ENCODE measurements at regions not wholly inside any gene's neighbourhood (a gene's known extent, or its start where the extent isn't known, plus 50 kb on each side); places are given as distances from the start of the nearest gene placed in this dataset.

DNA sequence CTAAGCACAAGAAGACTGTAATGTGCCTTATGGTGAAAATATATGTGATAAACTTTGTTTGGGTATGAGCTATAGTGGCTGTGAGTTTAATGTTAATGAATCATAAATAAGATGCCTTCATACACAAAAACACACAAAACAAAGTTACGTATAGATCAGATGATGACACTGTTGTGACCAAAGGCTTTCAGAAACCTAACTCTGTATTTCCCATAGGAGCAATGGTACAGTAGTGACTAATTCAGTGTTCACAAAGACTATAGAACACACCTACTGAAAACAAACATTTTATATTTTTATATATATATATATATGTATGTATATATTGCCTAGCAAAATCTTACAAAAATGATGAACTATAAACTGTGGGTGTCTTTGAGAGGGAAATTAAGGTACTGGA lies 393.8 kb upstream of the DCN start:
- no peaks in the 10 kb centered on the region for H4K20me1 ChIP-seq (ENCODE audit: insufficient read depth, poor library complexity, severe bottlenecking)
- H3K27me3 ChIP-seq: no peaks in the 10 kb centered on the region
- no peaks in the 10 kb centered on the region for H3K9me2 ChIP-seq (replicated peaks; ENCODE audit: insufficient read depth)
- WGBS (ENCODE audit: low lambda C conversion rate, missing lambda C conversion rate): 91% methylated on average over 1 of the region's 1 CpG
- no peak for DNase-seq (ENCODE audit: low spot score)
- H3K27ac ChIP-seq: no peak overlapping the region
- no peaks in the 10 kb centered on the region for H3K9me3 ChIP-seq (ENCODE audit: low read depth)
- no peaks in the 10 kb centered on the region for H3K79me2 ChIP-seq
- no peak overlapping the region for H2AFZ ChIP-seq
- no peak overlapping the region for H3K4me3 ChIP-seq
- TF ChIP-seq, protein P1, sequence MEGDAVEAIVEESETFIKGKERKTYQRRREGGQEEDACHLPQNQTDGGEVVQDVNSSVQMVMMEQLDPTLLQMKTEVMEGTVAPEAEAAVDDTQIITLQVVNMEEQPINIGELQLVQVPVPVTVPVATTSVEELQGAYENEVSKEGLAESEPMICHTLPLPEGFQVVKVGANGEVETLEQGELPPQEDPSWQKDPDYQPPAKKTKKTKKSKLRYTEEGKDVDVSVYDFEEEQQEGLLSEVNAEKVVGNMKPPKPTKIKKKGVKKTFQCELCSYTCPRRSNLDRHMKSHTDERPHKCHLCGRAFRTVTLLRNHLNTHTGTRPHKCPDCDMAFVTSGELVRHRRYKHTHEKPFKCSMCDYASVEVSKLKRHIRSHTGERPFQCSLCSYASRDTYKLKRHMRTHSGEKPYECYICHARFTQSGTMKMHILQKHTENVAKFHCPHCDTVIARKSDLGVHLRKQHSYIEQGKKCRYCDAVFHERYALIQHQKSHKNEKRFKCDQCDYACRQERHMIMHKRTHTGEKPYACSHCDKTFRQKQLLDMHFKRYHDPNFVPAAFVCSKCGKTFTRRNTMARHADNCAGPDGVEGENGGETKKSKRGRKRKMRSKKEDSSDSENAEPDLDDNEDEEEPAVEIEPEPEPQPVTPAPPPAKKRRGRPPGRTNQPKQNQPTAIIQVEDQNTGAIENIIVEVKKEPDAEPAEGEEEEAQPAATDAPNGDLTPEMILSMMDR (IDR thresholded peaks at IDR 0.05; ENCODE audit: poor library complexity): no peak
- TF ChIP-seq EZH2 (IDR thresholded peaks at IDR 0.05; ENCODE audit: borderline replicate concordance) (no peak), EZH2phosphoT487 (IDR thresholded peaks at IDR 0.05; ENCODE audit: low read depth, severe bottlenecking, unreplicated experiment) (no peak)
- no peaks in the 10 kb centered on the region for H3K4me1 ChIP-seq (ENCODE audit: insufficient read depth)
- no peaks in the 10 kb centered on the region for H3K36me3 ChIP-seq (replicated peaks; ENCODE audit: insufficient read depth, low read depth)
- no peak overlapping the region for H3K4me2 ChIP-seq

DNA sequence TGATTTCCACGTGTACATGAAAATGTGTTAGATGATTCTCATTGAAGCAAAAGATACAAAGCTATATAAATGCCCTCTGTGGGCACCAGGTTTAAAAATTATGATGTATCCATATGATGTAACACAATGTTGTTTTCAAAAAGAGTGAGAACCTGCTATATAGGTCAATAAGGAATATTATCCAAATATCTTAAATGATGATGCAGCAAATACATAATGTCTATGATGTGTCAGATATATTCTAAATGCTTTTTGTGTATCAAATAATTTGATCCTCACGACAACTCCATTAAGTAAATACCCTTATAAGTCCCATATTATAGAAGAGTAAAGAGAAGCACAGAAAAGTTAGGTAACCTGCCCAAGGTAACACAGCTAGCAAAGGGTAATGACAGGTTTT lies 393.0 kb upstream of the DCN start:
- Histone ChIP-seq H3K9me3 (ENCODE audit: low read depth) (no peaks in the 10 kb centered on the region), H3K27me3 (no peaks in the 10 kb centered on the region), H3K36me3 (replicated peaks; ENCODE audit: insufficient read depth, low read depth) (no peaks in the 10 kb centered on the region), H3K27ac (no peak overlapping the region), H3K9me2 (replicated peaks; ENCODE audit: insufficient read depth) (no peaks in the 10 kb centered on the region), H3K4me3 (no peak overlapping the region), H2AFZ (no peak overlapping the region), H3K4me2 (no peak overlapping the region), H4K20me1 (ENCODE audit: insufficient read depth, poor library complexity, severe bottlenecking) (no peaks in the 10 kb centered on the region), H3K4me1 (ENCODE audit: insufficient read depth) (no peaks in the 10 kb centered on the region), H3K79me2 (no peaks in the 10 kb centered on the region)
- 89% methylated on average over 2 of the region's 2 CpGs for WGBS (ENCODE audit: low lambda C conversion rate, missing lambda C conversion rate)
- TF ChIP-seq EZH2 (IDR thresholded peaks at IDR 0.05; ENCODE audit: borderline replicate concordance) (no peak), EZH2phosphoT487 (IDR thresholded peaks at IDR 0.05; ENCODE audit: low read depth, severe bottlenecking, unreplicated experiment) (no peak)
- TF ChIP-seq, protein P1 (IDR thresholded peaks at IDR 0.05; ENCODE audit: poor library complexity): no peak
- DNase-seq (ENCODE audit: low spot score): no peak

DNA sequence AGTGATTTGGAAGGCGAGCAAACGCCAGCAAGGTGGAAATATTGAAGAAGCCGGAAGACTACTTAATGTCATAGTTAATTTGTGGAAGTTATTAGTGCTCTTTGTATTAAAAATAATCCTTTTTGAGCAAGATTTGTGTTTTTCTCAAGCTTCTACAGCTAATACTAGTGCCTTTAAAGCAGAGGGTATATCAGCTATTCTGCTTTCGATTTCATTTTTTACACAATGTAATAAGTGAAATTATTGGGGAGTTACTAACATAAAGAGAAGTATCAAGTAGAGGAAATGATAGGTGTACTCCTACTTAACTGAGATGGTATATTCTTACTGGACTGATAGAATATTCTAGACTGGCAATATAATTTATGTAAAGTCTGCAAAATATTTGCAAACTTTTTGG lies 392.4 kb upstream of the DCN start:
- Histone ChIP-seq H3K27ac (no peak overlapping the region), H3K4me3 (no peak overlapping the region), H3K4me1 (ENCODE audit: insufficient read depth) (no peaks in the 10 kb centered on the region), H3K36me3 (replicated peaks; ENCODE audit: insufficient read depth, low read depth) (no peaks in the 10 kb centered on the region), H4K20me1 (ENCODE audit: insufficient read depth, poor library complexity, severe bottlenecking) (no peaks in the 10 kb centered on the region), H3K9me2 (replicated peaks; ENCODE audit: insufficient read depth) (no peaks in the 10 kb centered on the region), H3K9me3 (ENCODE audit: low read depth) (no peaks in the 10 kb centered on the region), H2AFZ (no peak overlapping the region), H3K4me2 (no peak overlapping the region), H3K79me2 (no peaks in the 10 kb centered on the region), H3K27me3 (no peaks in the 10 kb centered on the region)
- TF ChIP-seq, protein P1 (IDR thresholded peaks at IDR 0.05; ENCODE audit: poor library complexity): no peak
- TF ChIP-seq EZH2phosphoT487 (IDR thresholded peaks at IDR 0.05; ENCODE audit: low read depth, severe bottlenecking, unreplicated experiment) (no peak), EZH2 (IDR thresholded peaks at IDR 0.05; ENCODE audit: borderline replicate concordance) (no peak)
- WGBS (ENCODE audit: low lambda C conversion rate, missing lambda C conversion rate): 93% methylated on average over 4 of the region's 4 CpGs
- DNase-seq (ENCODE audit: low spot score): no peak

DNA sequence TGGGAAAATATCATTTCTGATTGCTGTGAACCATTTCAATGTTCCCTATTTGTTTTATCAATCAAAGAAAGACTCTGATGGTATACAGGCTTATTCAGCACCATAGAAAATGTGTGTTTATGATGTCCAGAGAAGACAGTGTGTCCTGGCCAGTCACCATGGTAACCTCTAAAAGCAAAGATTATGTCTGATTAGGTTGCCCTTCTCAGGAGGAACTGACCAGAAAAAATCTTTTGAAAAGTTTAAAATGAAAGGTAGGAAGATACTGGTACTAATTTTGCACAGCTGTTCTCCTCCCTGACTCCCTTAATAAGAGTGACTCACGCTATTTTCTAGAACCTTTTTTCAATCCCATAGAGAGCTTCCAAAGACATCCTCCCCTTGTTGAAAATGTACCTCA lies 391.8 kb upstream of the DCN start:
- no peak overlapping the region for H3K4me2 ChIP-seq
- 65% methylated on average over 1 of the region's 1 CpG for WGBS (ENCODE audit: low lambda C conversion rate, missing lambda C conversion rate)

More for the DNA sequence above, 391.8 kb upstream of the DCN start:
- TF ChIP-seq EZH2phosphoT487 (IDR thresholded peaks at IDR 0.05; ENCODE audit: low read depth, severe bottlenecking, unreplicated experiment) (no peak), EZH2 (IDR thresholded peaks at IDR 0.05; ENCODE audit: borderline replicate concordance) (no peak)
- TF ChIP-seq, protein P1 (IDR thresholded peaks at IDR 0.05; ENCODE audit: poor library complexity): no peak
- H3K36me3 ChIP-seq (replicated peaks; ENCODE audit: insufficient read depth, low read depth): no peaks in the 10 kb centered on the region
- H3K9me3 ChIP-seq (ENCODE audit: low read depth): no peaks in the 10 kb centered on the region
- H2AFZ ChIP-seq: no peak overlapping the region
- no peaks in the 10 kb centered on the region for H3K79me2 ChIP-seq
- H4K20me1 ChIP-seq (ENCODE audit: insufficient read depth, poor library complexity, severe bottlenecking): no peaks in the 10 kb centered on the region
- no peak overlapping the region for H3K4me3 ChIP-seq
- H3K27ac ChIP-seq: no peak overlapping the region
- no peaks in the 10 kb centered on the region for H3K27me3 ChIP-seq
- no peak for DNase-seq (ENCODE audit: low spot score)
- H3K9me2 ChIP-seq (replicated peaks; ENCODE audit: insufficient read depth): no peaks in the 10 kb centered on the region
- no peaks in the 10 kb centered on the region for H3K4me1 ChIP-seq (ENCODE audit: insufficient read depth)

Data from hepatocyte (in vitro differentiated cells).